ENCODE measurements at regions not wholly inside any gene's neighbourhood (a gene's known extent, or its start where the extent isn't known, plus 50 kb on each side); places are given as distances from the start of the nearest gene placed in this dataset.

DNA sequence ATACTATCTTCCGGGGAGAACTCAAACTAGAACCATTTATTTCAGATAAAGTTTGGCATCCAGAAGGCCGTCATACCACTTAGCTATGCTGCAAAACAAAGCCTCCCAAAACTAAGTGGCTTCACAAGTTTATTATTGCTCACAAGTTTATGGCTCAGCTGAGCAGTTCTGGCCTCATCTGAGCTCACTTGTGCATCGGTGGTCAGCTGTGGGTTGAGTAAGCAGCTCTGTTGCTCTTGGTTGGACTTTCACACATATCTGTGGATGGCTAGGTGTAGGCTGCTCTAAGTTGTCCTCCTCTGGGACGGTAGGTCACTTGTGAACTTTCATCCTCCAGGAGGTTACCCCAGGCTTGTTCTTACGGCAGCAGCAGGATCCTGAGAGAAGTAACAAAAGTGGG lies 162.7 kb downstream of the BTG1 start:
- no peak for TF ChIP-seq CTCF (IDR thresholded peaks at IDR 0.05; ENCODE audit: control extremely low read depth, extremely low read depth)
- H3K36me3 ChIP-seq (ENCODE audit: control insufficient read depth in 4 of 4, insufficient read depth in 4 of 4, low read length in 4 of 4): no peaks in the 10 kb centered on the region
- no peaks in the 10 kb centered on the region for H3K9me3 ChIP-seq (ENCODE audit: control insufficient read depth in 4 of 4, insufficient read depth in 3 of 4, low read length in 3 of 4)
- H3K27ac ChIP-seq (ENCODE audit: low read depth in 1 of 2, low read length in 1 of 2): no peak overlapping the region
- no peaks in the 10 kb centered on the region for H3K27me3 ChIP-seq (ENCODE audit: control insufficient read depth in 3 of 3, insufficient read depth in 3 of 3, low read length in 2 of 3)
- DNase-seq: peak in 2 of 3 donors; percentile 20 to 61
- ATAC-seq (ENCODE audit: insufficient read depth, low FRiP score): no peak
- WGBS, 2 donors: 86 to 89% methylated on average over 5 of the region's 5 CpGs
- H3K4me3 ChIP-seq: no peak overlapping the region
- peaks cover 0 to 43% (median 9%) of the 10 kb centered on the region in 5 donors for H3K4me1 ChIP-seq (ENCODE audit: control insufficient read depth in 5 of 5, insufficient read depth in 5 of 5, low read length in 5 of 5)
- no peak overlapping the region for H3K9ac ChIP-seq (ENCODE audit: insufficient read depth in 1 of 2, low read length in 2 of 2)

DNA sequence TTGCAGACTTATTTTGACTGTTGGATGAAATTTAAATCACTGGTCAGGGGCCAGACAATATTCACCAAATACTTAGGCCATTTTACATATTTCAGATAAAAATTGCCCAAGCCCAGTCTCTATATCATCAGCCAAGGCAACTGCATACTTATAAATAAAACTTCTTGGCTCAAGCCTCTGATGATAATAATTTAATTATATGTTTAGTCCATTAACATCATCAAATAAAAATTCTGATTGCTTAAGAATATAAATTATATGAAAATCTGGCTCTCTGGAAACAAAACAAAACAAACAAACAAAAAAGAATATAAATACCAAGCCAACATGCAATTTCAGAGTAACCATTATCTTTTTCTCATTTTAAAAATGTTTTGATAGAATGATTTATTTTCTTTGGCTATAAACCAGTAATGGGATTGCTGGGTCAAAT lies 165.2 kb downstream of the BTG1 start:
- H3K4me3 ChIP-seq: no peak overlapping the region
- no peaks in the 10 kb centered on the region for H3K36me3 ChIP-seq (ENCODE audit: control insufficient read depth in 4 of 4, insufficient read depth in 4 of 4, low read length in 4 of 4)
- no peak for ATAC-seq (ENCODE audit: insufficient read depth, low FRiP score)
- H3K27ac ChIP-seq (ENCODE audit: low read depth in 1 of 2, low read length in 1 of 2): no peak overlapping the region
- no peak for TF ChIP-seq CTCF (IDR thresholded peaks at IDR 0.05; ENCODE audit: control extremely low read depth, extremely low read depth)
- no peak overlapping the region for H3K9ac ChIP-seq (ENCODE audit: insufficient read depth in 1 of 2, low read length in 2 of 2)
- DNase-seq: peak; percentile 34 to 97 (median 96)
- no peaks in the 10 kb centered on the region for H3K27me3 ChIP-seq (ENCODE audit: control insufficient read depth in 3 of 3, insufficient read depth in 3 of 3, low read length in 2 of 3)
- no peaks in the 10 kb centered on the region for H3K9me3 ChIP-seq (ENCODE audit: control insufficient read depth in 4 of 4, insufficient read depth in 3 of 4, low read length in 3 of 4)
- H3K4me1 ChIP-seq (ENCODE audit: control insufficient read depth in 5 of 5, insufficient read depth in 5 of 5, low read length in 5 of 5): peaks cover 1 to 38% (median 9%) of the 10 kb centered on the region in 5 donors

GRCh38 chr12:91978143-91978542 lies 167.5 kb downstream of the BTG1 start:
- peak; percentile 80 to 91 (median 89) for DNase-seq
- no peak overlapping the region for H3K27ac ChIP-seq (ENCODE audit: low read depth in 1 of 2, low read length in 1 of 2)
- no peaks in the 10 kb centered on the region for H3K36me3 ChIP-seq (ENCODE audit: control insufficient read depth in 4 of 4, insufficient read depth in 4 of 4, low read length in 4 of 4)
- no peak for ATAC-seq (ENCODE audit: insufficient read depth, low FRiP score)
- no peaks in the 10 kb centered on the region for H3K27me3 ChIP-seq (ENCODE audit: control insufficient read depth in 3 of 3, insufficient read depth in 3 of 3, low read length in 2 of 3)
- no peaks in the 10 kb centered on the region for H3K9me3 ChIP-seq (ENCODE audit: control insufficient read depth in 4 of 4, insufficient read depth in 3 of 4, low read length in 3 of 4)
- H3K9ac ChIP-seq (ENCODE audit: insufficient read depth in 1 of 2, low read length in 2 of 2): no peak overlapping the region
- TF ChIP-seq CTCF (IDR thresholded peaks at IDR 0.05; ENCODE audit: control extremely low read depth, extremely low read depth): no peak
- H3K4me1 ChIP-seq (ENCODE audit: control insufficient read depth in 5 of 5, insufficient read depth in 5 of 5, low read length in 5 of 5): peaks cover 0 to 21% (median 8%) of the 10 kb centered on the region in 5 donors
- 47 to 49% methylated on average over 2 of the region's 2 CpGs for WGBS, 2 donors
- no peak overlapping the region for H3K4me3 ChIP-seq

- no peaks in the 10 kb centered on the region for H3K36me3 ChIP-seq (ENCODE audit: control insufficient read depth in 4 of 4, insufficient read depth in 4 of 4, low read length in 4 of 4)
- DNase-seq (no peak), ATAC-seq (ENCODE audit: insufficient read depth, low FRiP score) (no peak)
- no peak overlapping the region for H3K9ac ChIP-seq (ENCODE audit: insufficient read depth in 1 of 2, low read length in 2 of 2)
- peaks cover 0 to 16% (median 8%) of the 10 kb centered on the region in 5 donors for H3K4me1 ChIP-seq (ENCODE audit: control insufficient read depth in 5 of 5, insufficient read depth in 5 of 5, low read length in 5 of 5)
- no peak overlapping the region for H3K27ac ChIP-seq (ENCODE audit: low read depth in 1 of 2, low read length in 1 of 2)
- no peaks in the 10 kb centered on the region for H3K27me3 ChIP-seq (ENCODE audit: control insufficient read depth in 3 of 3, insufficient read depth in 3 of 3, low read length in 2 of 3)
- WGBS, 2 donors: 94 to 98% methylated on average over 6 of the region's 6 CpGs
- H3K9me3 ChIP-seq (ENCODE audit: control insufficient read depth in 4 of 4, insufficient read depth in 3 of 4, low read length in 3 of 4): no peaks in the 10 kb centered on the region
- TF ChIP-seq CTCF (IDR thresholded peaks at IDR 0.05; ENCODE audit: control extremely low read depth, extremely low read depth): no peak
- no peak overlapping the region for H3K4me3 ChIP-seq
These were observed 169.8 kb downstream of the BTG1 start for GRCh38 chr12:91975891-91976290.
